GM19463 (cell line): ENCODE measurements at regions not wholly inside any gene's neighbourhood (a gene's known extent, or its start where the extent isn't known, plus 50 kb on each side); places are given as distances from the start of the nearest gene placed in this dataset.

Experiments
- ATAC-seq: cut with Tn5 transposase; IDR thresholded peaks from one replicate; pipeline ENCODE4 v1.9.1; 2021; ENCODE audit warnings: mild to moderate bottlenecking, moderate library complexity; ENCODE audit not compliant: unreplicated experiment

- no peak for ATAC-seq
These were observed 599.2 kb upstream of the PCDH15 start for GRCh38 chr10:55400075-55400849.

GRCh38 chr10:55398497-55398882, 597.5 kb upstream of the PCDH15 start:
- ATAC-seq, result no peak

- no peak for ATAC-seq
These were observed 596.9 kb upstream of the PCDH15 start for GRCh38 chr10:55397777-55398496.

- ATAC-seq, result no peak
These were observed 577.2 kb upstream of the PCDH15 start for GRCh38 chr10:55378196-55378595.

- ATAC-seq, result no peak
These were observed 573.9 kb upstream of the PCDH15 start for GRCh38 chr10:55374917-55375316.

- no peak for ATAC-seq
These were observed 573.0 kb upstream of the PCDH15 start for GRCh38 chr10:55374060-55374459.

GRCh38 chr10:55369670-55370420, 568.8 kb upstream of the PCDH15 start:
- ATAC-seq, result no peak

GRCh38 chr10:55368467-55368866, 567.4 kb upstream of the PCDH15 start:
- ATAC-seq, result no peak

GRCh38 chr10:55367555-55367954, 566.5 kb upstream of the PCDH15 start:
- ATAC-seq, result no peak

GRCh38 chr10:55358539-55358938, 557.5 kb upstream of the PCDH15 start:
- ATAC-seq, result no peak

- no peak for ATAC-seq
These were observed 552.4 kb upstream of the PCDH15 start for GRCh38 chr10:55353414-55353813.

GRCh38 chr10:55351431-55351830, 550.4 kb upstream of the PCDH15 start:
- no peak for ATAC-seq

GRCh38 chr10:55348534-55348933, 547.5 kb upstream of the PCDH15 start:
- ATAC-seq, result no peak

GRCh38 chr10:55330486-55330885, 529.5 kb upstream of the PCDH15 start:
- no peak for ATAC-seq

GRCh38 chr10:55329796-55330195, 528.8 kb upstream of the PCDH15 start:
- no peak for ATAC-seq

- ATAC-seq, result no peak
These were observed 519.2 kb upstream of the PCDH15 start for GRCh38 chr10:55320187-55320700.

- ATAC-seq, result no peak
These were observed 511.0 kb upstream of the PCDH15 start for GRCh38 chr10:55311848-55312635.

GRCh38 chr10:55310143-55310542, 509.1 kb upstream of the PCDH15 start:
- ATAC-seq, result no peak

- ATAC-seq, result no peak
These were observed 504.3 kb upstream of the PCDH15 start for GRCh38 chr10:55305285-55305684.

GRCh38 chr10:55287346-55287745, 486.3 kb upstream of the PCDH15 start:
- ATAC-seq, result no peak

GRCh38 chr10:55283031-55283430, 482.0 kb upstream of the PCDH15 start:
- ATAC-seq, result no peak
